ENCODE measurements at regions not wholly inside any gene's neighbourhood (a gene's known extent, or its start where the extent isn't known, plus 50 kb on each side); places are given as distances from the start of the nearest gene placed in this dataset.

DNA sequence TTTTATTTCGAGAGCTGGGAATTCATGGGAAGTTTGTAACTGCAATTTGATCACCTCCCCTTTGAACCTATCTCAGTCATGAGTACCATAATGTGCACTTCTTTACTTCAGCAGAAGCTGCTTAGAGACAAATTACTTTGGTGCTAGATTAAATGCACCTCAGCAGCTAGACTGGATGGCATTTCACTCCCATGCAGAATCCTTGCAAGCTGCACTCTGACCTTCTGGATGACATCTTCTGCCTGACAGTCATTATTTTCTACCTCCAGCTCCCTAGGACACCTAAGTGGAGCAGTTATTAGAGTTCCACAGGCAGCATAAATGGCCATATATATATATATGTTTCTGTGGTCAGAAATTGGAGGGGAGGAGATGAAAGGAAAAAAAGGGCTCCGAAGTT, 366.0 kb upstream of the TMPRSS15 start:
- FAIRE-seq: no peak
- Histone ChIP-seq H3K4me2 (ENCODE audit: insufficient read depth, low read length) (no peak overlapping the region), H3K79me2 (ENCODE audit: control insufficient read depth, insufficient read depth, low read length) (no peaks in the 10 kb centered on the region), H3K9ac (ENCODE audit: insufficient read depth in 1 of 2, low read depth in 2 of 2, low read length in 2 of 2) (no peak overlapping the region), H3K27me3 (ENCODE audit: control insufficient read depth in 2 of 2, insufficient read depth in 2 of 2, low read length in 2 of 2) (no peaks in the 10 kb centered on the region), H3K9me1 (ENCODE audit: control insufficient read depth, insufficient read depth, low read length) (no peaks in the 10 kb centered on the region), H4K20me1 (replicated peaks; ENCODE audit: control insufficient read depth, insufficient read depth, low read length) (no peaks in the 10 kb centered on the region), H3K27ac (ENCODE audit: extremely low read depth, low read depth, low read length) (no peak overlapping the region), H3K4me1 (replicated peaks in 1 of 2; ENCODE audit: control insufficient read depth in 2 of 2, insufficient read depth in 2 of 2, low read length in 2 of 2) (no peaks in the 10 kb centered on the region), H3K9me3 (replicated peaks; ENCODE audit: control insufficient read depth, insufficient read depth, low read depth, low read length) (no peaks in the 10 kb centered on the region), H2AFZ (ENCODE audit: low read depth, low read length) (no peak overlapping the region), H3K36me3 (ENCODE audit: control insufficient read depth, insufficient read depth, low read length) (no peaks in the 10 kb centered on the region), H3K4me3 (no peak overlapping the region)
- WGBS (ENCODE audit: insufficient coverage, low coverage, missing lambda C conversion rate): 13% methylated on average over 2 of the region's 2 CpGs
- BruUV-seq (replicated peaks): no TSS peak
- CTCF ChIA-PET (ENCODE audit: low intra/inter-chr PET ratio): no interaction called here
- no peak for ATAC-seq
- intact Hi-C loops (cut with micrococcal nuclease) (no loop called here), in situ Hi-C loops (cut with MboI) (no loop called here)
- no peak for DNase-seq (ENCODE audit: extremely low read depth in 1 of 4, low spot score in 3 of 4)
- POLR2A ChIA-PET: interaction anchor here (0.6 kb wide), 1 partner anchor 417 kb away, joined by 3 read pairs; no protein-coding TSS in a partner anchor
- TF ChIP-seq HNRNPK (IDR thresholded peaks at IDR 0.05; ENCODE audit: low read depth, low read length, poor library complexity, severe bottlenecking) (no peak), ZZZ3 (IDR thresholded peaks at IDR 0.05) (no peak), MEIS2 (IDR thresholded peaks at IDR 0.05; ENCODE audit: partially characterized antibody) (no peak), ZNF780A (CRISPR knock-in tag; IDR thresholded peaks at IDR 0.05) (no peak), ASH1L (IDR thresholded peaks at IDR 0.05; ENCODE audit: borderline replicate concordance, low read depth, partially characterized antibody) (no peak), MTA3 (IDR thresholded peaks at IDR 0.05; ENCODE audit: borderline replicate concordance) (no peak)
- TF ChIP-seq, protein P1, sequence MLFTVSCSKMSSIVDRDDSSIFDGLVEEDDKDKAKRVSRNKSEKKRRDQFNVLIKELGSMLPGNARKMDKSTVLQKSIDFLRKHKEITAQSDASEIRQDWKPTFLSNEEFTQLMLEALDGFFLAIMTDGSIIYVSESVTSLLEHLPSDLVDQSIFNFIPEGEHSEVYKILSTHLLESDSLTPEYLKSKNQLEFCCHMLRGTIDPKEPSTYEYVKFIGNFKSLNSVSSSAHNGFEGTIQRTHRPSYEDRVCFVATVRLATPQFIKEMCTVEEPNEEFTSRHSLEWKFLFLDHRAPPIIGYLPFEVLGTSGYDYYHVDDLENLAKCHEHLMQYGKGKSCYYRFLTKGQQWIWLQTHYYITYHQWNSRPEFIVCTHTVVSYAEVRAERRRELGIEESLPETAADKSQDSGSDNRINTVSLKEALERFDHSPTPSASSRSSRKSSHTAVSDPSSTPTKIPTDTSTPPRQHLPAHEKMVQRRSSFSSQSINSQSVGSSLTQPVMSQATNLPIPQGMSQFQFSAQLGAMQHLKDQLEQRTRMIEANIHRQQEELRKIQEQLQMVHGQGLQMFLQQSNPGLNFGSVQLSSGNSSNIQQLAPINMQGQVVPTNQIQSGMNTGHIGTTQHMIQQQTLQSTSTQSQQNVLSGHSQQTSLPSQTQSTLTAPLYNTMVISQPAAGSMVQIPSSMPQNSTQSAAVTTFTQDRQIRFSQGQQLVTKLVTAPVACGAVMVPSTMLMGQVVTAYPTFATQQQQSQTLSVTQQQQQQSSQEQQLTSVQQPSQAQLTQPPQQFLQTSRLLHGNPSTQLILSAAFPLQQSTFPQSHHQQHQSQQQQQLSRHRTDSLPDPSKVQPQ (CRISPR knock-in tag; IDR thresholded peaks at IDR 0.05; ENCODE audit: borderline replicate concordance): no peak
- TF ChIP-seq, protein P2, sequence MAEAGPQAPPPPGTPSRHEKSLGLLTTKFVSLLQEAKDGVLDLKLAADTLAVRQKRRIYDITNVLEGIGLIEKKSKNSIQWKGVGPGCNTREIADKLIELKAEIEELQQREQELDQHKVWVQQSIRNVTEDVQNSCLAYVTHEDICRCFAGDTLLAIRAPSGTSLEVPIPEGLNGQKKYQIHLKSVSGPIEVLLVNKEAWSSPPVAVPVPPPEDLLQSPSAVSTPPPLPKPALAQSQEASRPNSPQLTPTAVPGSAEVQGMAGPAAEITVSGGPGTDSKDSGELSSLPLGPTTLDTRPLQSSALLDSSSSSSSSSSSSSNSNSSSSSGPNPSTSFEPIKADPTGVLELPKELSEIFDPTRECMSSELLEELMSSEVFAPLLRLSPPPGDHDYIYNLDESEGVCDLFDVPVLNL (CRISPR knock-in tag; IDR thresholded peaks at IDR 0.05; ENCODE audit: low read depth): no peak
- TF ChIP-seq, protein P3, sequence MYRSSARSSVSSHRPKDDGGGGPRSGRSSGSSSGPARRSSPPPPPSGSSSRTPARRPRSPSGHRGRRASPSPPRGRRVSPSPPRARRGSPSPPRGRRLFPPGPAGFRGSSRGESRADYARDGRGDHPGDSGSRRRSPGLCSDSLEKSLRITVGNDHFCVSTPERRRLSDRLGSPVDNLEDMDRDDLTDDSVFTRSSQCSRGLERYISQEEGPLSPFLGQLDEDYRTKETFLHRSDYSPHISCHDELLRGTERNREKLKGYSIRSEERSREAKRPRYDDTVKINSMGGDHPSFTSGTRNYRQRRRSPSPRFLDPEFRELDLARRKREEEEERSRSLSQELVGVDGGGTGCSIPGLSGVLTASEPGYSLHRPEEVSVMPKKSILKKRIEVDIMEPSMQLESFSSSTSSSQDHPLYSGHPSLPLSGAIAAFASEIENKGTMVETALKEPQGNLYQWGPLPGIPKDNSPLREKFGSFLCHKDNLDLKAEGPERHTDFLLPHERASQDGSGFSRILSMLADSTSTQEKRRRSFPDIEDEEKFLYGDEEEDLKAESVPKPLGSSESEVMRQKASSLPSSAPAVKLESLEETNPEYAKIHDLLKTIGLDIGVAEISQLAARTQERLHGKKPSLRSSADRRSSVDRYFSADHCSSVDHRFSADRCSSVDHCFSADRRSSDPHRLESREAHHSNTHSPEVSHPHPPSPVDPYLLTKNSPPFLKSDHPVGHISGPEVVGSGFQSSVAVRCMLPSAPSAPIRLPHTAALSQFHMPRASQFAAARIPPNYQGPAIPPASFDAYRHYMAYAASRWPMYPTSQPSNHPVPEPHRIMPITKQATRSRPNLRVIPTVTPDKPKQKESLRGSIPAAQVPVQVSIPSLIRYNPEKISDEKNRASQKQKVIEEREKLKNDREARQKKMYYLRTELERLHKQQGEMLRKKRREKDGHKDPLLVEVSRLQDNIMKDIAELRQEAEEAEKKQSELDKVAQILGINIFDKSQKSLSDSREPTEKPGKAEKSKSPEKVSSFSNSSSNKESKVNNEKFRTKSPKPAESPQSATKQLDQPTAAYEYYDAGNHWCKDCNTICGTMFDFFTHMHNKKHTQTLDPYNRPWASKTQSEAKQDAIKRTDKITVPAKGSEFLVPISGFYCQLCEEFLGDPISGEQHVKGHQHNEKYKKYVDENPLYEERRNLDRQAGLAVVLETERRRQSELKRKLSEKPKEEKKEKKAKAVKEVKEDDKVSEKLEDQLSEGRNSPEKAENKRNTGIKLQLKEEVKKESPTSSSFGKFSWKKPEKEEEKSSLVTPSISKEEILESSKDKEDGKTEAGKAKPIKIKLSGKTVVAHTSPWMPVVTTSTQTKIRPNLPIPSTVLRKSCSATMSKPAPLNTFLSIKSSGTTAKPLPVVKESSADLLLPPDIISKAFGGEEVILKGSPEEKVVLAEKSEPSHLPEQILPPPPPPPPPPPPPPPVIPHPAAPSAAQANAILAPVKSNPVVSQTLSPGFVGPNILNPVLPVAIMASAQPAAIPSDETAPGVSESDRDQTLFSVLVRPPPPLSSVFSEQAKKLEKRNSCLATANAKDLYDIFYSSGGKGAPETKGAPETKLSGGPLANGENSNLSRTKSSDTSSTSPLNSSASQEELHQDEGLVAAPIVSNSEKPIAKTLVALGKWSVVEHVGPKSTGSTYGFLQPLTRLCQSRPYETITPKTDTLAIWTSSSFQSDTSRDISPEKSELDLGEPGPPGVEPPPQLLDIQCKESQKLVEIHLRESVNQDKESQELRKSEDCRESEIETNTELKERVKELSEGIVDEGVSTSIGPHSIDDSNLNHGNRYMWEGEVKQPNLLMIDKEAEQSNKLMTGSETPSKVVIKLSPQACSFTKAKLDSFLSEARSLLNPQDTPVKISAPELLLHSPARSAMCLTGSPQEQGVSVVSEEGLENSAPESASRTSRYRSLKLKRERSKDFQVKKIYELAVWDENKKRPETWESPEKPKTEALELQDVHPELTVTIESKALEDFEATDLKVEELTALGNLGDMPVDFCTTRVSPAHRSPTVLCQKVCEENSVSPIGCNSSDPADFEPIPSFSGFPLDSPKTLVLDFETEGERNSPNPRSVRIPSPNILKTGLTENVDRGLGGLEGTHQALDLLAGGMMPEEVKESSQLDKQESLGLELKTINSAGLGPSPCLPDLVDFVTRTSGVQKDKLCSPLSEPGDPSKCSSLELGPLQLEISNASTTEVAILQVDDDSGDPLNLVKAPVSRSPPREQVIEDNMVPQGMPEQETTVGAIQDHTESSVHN (IDR thresholded peaks at IDR 0.05; ENCODE audit: borderline replicate concordance in 1 of 2, low read depth in 1 of 2): no peak

Measured in K562 (cell line).